NCI-H1694 (cell line): ENCODE measurements at regions not wholly inside any gene's neighbourhood (a gene's known extent, or its start where the extent isn't known, plus 50 kb on each side); places are given as distances from the start of the nearest gene placed in this dataset.

Source experiments
- DNase-seq: peaks from one replicate; lab custom pipeline; 2025; lab: John Stamatoyannopoulos, UW

DNA sequence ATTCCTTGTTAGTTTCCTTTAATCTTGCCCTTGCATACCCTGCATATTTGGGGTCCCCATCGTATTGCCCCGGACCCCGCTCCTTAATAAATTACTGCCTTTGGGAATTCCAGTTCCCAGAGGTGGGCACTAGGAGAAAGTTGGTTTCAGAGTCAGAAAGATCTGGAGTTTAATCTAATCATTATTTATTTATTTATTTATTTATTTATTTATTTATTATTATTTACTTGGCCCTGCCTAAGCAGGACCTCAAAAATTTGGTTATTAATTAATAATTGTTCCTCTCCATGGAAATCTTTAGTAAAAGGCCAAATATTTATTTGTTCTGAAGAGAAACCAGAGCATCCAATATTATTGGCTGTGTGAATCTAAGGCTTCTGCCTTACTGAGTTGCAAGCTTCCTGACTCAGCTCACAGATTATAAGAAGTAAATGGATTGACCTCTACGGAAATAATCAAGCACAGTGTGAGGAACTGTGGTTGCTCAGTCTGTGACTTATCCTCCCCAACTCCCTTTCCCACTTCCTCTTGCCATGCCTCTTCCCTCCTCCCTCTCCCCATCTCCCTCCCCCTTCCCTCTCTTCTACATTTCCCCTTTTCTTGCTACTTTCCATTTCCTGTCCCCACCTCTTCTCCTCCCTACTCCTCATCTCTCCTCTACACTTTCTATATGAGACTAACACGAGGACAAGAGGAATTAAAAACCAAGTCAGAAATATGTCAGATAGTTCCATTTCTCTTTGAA, 61.5 kb upstream of the AP1S2 start:
- DNase-seq, result no peak

DNA sequence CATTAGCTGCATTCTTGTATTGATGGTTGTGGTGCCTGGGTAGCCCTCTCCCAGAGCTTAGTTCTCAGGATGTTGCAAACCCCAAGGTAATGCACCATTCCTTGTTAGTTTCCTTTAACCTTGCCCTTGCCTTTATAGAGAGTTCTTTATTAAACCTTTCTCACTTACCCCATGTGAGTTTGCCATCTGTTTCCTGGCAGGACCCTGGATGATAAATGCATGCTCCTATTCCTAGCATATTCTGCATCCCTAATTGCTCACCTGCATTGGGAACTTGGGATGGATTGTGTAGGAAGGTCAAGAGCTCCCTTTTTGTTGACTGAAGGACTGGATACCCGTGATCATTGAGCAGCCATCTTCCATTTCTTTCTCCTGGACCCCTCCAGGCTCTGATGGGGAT, 59.9 kb upstream of the AP1S2 start:
- no peak for DNase-seq

DNA sequence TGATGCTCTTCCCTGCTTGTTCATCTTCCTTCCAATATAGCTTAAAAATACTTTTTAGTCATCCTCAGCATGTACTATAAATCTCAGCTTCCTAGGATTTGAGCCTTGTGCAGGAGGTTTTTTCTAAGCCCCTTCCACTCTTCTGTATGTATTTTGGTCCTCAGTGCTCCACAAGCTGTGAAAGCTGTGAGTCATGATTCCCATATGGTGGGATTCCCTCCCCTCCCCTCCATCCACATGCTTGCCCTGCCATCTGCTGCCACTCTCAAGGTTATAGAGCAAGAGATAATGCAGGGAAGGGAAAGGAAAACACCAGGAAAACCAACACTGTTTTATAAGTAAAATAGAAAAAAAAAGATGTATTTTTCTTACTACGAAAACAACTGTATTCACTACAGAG, 58.5 kb upstream of the AP1S2 start:
- peak; percentile 70 for DNase-seq

DNA sequence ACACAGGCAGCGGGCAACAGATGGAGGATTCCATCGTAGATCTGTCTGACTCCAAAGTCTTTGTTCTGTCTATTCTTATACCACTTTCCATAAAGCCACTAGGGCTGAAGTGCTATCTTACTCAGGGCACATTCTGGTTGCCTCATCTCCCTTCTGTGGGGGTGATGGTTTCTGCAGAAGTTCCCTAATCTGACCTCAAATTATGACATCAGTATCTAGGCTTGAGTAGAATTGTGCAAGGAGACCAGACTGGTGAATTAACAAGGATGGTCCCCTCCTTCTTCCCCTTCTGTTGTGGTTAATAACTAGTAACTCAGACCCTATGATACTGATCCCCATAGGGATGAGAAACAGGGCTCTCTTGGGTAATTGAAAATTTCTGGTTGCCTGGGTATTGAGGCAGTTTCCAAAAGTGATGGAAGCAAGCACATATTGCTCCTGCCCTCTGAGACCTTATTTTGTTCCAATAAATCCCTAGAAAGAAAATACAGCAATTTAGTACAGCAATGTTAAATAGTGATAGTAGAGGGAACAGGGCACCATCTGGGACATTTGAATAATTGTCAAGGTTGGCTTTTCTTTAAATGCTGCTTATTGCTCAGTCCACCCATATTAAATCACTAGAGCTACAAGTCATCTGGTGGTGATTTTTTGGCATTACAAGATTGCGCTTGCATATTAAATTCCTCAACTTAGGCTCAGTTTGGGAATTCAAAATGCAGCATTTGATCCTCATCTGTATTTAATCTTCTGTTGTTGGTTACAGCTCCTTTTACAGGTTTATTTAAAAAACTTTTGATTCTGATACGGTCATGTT, 57.3 kb upstream of the AP1S2 start:
- DNase-seq, result no peak

DNA sequence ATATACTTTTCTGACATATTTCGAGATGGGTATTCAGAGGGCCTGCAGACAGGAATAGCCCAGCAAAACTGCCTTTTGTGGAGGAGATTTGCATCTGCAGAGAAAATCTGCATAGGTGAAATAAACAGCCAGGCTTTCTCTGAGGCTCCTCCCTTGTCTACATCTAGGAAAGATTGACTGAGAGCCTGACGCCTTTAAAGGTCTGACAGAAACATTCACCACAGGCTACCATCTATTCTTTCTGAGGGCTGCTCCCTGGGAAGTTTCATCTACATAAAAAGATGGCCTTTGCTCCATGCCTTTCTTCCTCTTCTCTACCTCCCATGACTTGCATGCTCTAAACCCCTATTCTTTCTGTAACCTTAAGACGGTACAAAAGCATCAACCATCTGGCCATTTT, 55.0 kb upstream of the AP1S2 start:
- no peak for DNase-seq

DNA sequence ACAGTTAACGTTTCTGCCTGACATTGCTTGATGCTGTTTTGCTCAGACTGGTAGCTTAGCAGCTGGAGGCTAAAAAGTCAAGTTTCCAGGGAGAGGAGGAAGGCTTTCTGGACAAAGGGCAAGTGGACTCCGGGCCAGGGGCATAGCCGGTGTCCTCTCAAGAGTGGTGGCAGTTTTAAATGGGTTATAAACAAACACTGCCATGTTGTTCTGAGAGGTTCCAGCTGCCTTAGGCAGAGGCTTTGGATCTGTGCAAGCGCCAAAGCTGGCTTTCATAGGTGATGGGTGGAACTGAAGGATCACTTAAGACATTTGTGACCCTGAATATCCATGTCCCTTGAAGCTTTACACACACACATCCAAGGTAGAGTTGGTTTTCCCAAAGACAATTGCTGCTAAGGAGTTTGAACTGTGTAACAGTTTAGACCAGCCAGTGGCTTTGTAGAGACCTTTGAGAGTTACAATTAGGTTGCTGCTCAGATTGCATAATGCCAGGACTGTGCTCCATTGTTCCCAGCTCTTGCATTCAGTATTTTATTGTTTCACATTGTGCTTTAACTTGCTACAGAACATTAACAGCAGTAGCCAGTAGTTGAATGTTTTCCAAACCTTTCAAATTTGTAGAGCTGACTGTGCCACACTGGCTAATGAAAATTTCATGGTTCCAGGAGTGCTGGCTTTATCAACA, 54.1 kb upstream of the AP1S2 start:
- no peak for DNase-seq

DNA sequence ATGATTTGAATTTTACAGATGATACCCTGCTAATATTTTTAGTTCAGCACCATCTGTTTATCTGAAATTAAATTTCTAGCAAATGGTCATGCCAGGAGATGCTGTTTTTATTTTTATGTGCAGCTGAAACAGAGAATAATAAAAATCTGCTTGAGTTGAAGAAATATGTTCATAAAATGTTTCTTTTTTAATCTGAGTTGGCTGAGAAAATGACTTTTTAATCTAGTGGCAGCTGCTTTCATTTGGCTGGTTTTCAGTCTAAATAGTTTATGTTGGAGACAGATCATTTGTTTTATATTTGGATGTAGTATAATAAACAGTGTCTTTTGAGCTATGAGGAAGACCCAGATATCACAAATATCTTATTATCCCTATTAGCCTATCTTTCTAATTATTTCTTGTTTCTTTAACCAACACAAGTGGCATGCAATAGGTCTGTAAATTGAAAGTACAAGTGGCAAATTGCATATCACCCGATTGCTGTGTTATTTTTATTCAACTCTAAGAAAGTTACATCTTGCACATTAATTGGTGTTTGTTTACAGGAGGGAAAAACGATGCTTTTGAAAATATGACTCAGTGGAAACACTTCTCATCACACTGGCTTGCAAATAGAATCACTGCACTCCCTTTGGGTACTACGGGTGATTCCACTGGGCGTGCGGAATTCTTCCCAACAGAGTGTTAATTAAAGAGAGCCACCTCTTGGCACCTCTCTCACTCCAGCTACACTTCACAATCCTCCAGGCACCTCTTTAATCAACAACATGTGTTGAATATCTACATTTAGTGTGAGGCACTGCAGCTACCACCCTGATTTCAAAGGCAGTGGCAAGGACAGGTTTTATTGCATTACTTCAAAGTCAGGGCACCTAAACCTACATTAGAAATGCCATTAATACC, 51.7 kb upstream of the AP1S2 start:
- DNase-seq, result no peak
